Right lobe of liver (tissue), 4 donors: ENCODE measurements at regions not wholly inside any gene's neighbourhood (a gene's known extent, or its start where the extent isn't known, plus 50 kb on each side); places are given as distances from the start of the nearest gene placed in this dataset.

Experiments
- POLR2A ChIP-seq: fragments of 450-650 bp; IDR thresholded peaks from one replicate; pipeline ENCODE4 v1.6.1; 2017; ENCODE audit warnings: antibody characterized with exemption, mild to moderate bottlenecking
- TF ChIP-seq, protein P1 (sequence below), 4 donors: fragments of 200-600 bp in 3 of 4; fragments of 450-650 bp in 1 of 4; IDR thresholded peaks; one replicate each; pipeline versions ENCODE4 v1.5.1 to v1.8.0; 2016 to 2022; ENCODE audit warnings: antibody characterized with exemption in 4 of 4, mild to moderate bottlenecking in 2 of 4
- donor health status: DM: no; HTN: no; CAD: no.
- donor health status: DM: no; HTN: no; CAD: no.
- donor health status: DM: no; HTN: yes; CAD: no.

DNA sequence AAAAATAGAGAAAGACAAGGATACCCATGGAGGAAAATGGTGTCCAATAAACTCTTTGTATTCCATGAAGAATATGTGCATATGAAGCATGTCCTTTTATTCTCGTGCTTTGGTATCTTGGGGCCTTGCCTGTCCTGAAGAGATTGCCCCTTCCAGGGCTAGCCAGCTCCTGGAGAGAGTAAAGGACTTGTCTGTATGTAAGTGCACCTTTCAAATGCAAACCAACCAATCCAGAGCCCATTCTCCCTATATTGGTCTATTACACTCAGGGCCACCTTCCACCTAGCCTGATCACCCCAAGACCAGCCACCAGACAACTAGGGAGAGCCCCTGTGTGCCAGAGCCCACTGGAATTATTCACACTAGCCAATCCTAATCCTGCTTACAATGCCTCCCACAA is 221.6 kb downstream of the CD83 start:
- TF ChIP-seq, protein P1, sequence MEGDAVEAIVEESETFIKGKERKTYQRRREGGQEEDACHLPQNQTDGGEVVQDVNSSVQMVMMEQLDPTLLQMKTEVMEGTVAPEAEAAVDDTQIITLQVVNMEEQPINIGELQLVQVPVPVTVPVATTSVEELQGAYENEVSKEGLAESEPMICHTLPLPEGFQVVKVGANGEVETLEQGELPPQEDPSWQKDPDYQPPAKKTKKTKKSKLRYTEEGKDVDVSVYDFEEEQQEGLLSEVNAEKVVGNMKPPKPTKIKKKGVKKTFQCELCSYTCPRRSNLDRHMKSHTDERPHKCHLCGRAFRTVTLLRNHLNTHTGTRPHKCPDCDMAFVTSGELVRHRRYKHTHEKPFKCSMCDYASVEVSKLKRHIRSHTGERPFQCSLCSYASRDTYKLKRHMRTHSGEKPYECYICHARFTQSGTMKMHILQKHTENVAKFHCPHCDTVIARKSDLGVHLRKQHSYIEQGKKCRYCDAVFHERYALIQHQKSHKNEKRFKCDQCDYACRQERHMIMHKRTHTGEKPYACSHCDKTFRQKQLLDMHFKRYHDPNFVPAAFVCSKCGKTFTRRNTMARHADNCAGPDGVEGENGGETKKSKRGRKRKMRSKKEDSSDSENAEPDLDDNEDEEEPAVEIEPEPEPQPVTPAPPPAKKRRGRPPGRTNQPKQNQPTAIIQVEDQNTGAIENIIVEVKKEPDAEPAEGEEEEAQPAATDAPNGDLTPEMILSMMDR (IDR thresholded peaks at IDR 0.05): no peak
- no peak for TF ChIP-seq POLR2A
